SK-N-MC (cell line): ENCODE measurements at regions not wholly inside any gene's neighbourhood (a gene's known extent, or its start where the extent isn't known, plus 50 kb on each side); places are given as distances from the start of the nearest gene placed in this dataset.
"Not testable (repeated sequence)": the region's sequence is repeated elsewhere in the genome, so short reads cannot be mapped to it uniquely, and the experiment has no call there.

Experiments used
- DNase-seq: peaks from one replicate; pipeline ENCODE4 v3.0.0-alpha.2; 2011; ENCODE audit warnings: low read depth, low spot score
- H3K27ac ChIP-seq: fragments of 200-600 bp; sonication (generic); 2 replicates; pipeline ENCODE4 v1.5.1; 2016; ENCODE audit warnings: mixed run types
- H3K36me3 ChIP-seq: fragments of 200-600 bp; sonication (generic); 2 replicates; pipeline ENCODE4 v1.6.1; 2017; ENCODE audit warnings: antibody characterized with exemption, low read length, mixed read lengths; ENCODE audit not compliant: insufficient read depth
- H3K4me3 ChIP-seq: fragments of 200-600 bp; sonication (generic); 2 replicates; pipeline ENCODE4 v1.5.1; 2016
- H3K9ac ChIP-seq: fragments of 200-600 bp; sonication (generic); 2 replicates; pipeline ENCODE4 v1.8.0; 2017; ENCODE audit warnings: mixed run types, mixed read lengths; ENCODE audit not compliant: insufficient read length
- H3K9me3 ChIP-seq: fragments of 200-600 bp; sonication (generic); 2 replicates; pipeline ENCODE4 v1.6.1; 2017; ENCODE audit warnings: low read depth, mild to moderate bottlenecking, antibody characterized with exemption, low read length, moderate library complexity, mixed read lengths
- EZH2 ChIP-seq: fragments of 200-600 bp; sonication (generic); IDR thresholded peaks from one replicate; pipeline ENCODE4 v1.6.1; 2017; ENCODE audit warnings: antibody characterized with exemption
- FOXP2 ChIP-seq: optimal IDR thresholded peaks from 2 replicates; pipeline ENCODE3; 2011; ENCODE audit warnings: mild to moderate bottlenecking, moderate library complexity; ENCODE audit not compliant: insufficient read depth; ENCODE audit errors: extremely low read length, control extremely low read depth
- POLR2AphosphoS5 ChIP-seq: IDR thresholded peaks from 2 replicates; pipeline ENCODE4 v1.6.1; 2012; ENCODE audit warnings: mild to moderate bottlenecking, low read depth, low read length, borderline replicate concordance

- no peak overlapping the region for H3K4me3 ChIP-seq
- no peak overlapping the region for H3K27ac ChIP-seq
- no peak for TF ChIP-seq POLR2AphosphoS5
- TF ChIP-seq EZH2: no peak
- TF ChIP-seq FOXP2: no peak
- H3K9me3 ChIP-seq: no peaks in the 10 kb centered on the region
- DNase-seq: no peak
- no peak overlapping the region for H3K9ac ChIP-seq
- no peaks in the 10 kb centered on the region for H3K36me3 ChIP-seq
These were observed 50.4 kb downstream of the KATNIP start for GRCh38 chr16:27600381-27600780.

GRCh38 chr16:27602103-27602502, 52.2 kb downstream of the KATNIP start:
- H3K36me3 ChIP-seq: no peaks in the 10 kb centered on the region
- no peak overlapping the region for H3K9ac ChIP-seq
- no peak for TF ChIP-seq FOXP2
- TF ChIP-seq POLR2AphosphoS5: no peak
- no peak for TF ChIP-seq EZH2
- no peaks in the 10 kb centered on the region for H3K9me3 ChIP-seq
- H3K27ac ChIP-seq: no peak overlapping the region
- no peak for DNase-seq
- no peak overlapping the region for H3K4me3 ChIP-seq

- H3K27ac ChIP-seq, H3K9ac ChIP-seq, H3K9me3 ChIP-seq, DNase-seq, H3K36me3 ChIP-seq, H3K4me3 ChIP-seq: not testable (repeated sequence)
These were observed 55.7 kb downstream of the KATNIP start for GRCh38 chr16:27605500-27606106.

- Histone ChIP-seq H3K9ac (no peak overlapping the region), H3K36me3 (no peaks in the 10 kb centered on the region), H3K9me3 (no peaks in the 10 kb centered on the region), H3K27ac (no peak overlapping the region), H3K4me3 (no peak overlapping the region)
- TF ChIP-seq EZH2: no peak
- no peak for TF ChIP-seq POLR2AphosphoS5
- TF ChIP-seq FOXP2: no peak
- DNase-seq: no peak
These were observed 61.4 kb downstream of the KATNIP start for GRCh38 chr16:27611340-27611739.

- no peak overlapping the region for H3K4me3 ChIP-seq
- H3K9ac ChIP-seq: no peak overlapping the region
- DNase-seq: no peak
- H3K9me3 ChIP-seq: no peaks in the 10 kb centered on the region
- no peak for TF ChIP-seq FOXP2
- TF ChIP-seq POLR2AphosphoS5: no peak
- TF ChIP-seq EZH2: no peak
- H3K27ac ChIP-seq: no peak overlapping the region
- no peaks in the 10 kb centered on the region for H3K36me3 ChIP-seq
These were observed 63.4 kb downstream of the KATNIP start for GRCh38 chr16:27613238-27613791.

- H3K9ac ChIP-seq: no peak overlapping the region
- TF ChIP-seq FOXP2 (no peak), EZH2 (no peak), POLR2AphosphoS5 (no peak)
- DNase-seq: no peak
These were observed 67.7 kb downstream of the KATNIP start for GRCh38 chr16:27617665-27618064.

GRCh38 chr16:27618165-27618564, 68.2 kb downstream of the KATNIP start:
- no peak overlapping the region for H3K4me3 ChIP-seq
- H3K27ac ChIP-seq: no peak overlapping the region
- no peaks in the 10 kb centered on the region for H3K36me3 ChIP-seq
- no peak overlapping the region for H3K9ac ChIP-seq
- no peak for DNase-seq
- no peaks in the 10 kb centered on the region for H3K9me3 ChIP-seq
- TF ChIP-seq EZH2: no peak
- no peak for TF ChIP-seq FOXP2
- no peak for TF ChIP-seq POLR2AphosphoS5

More at GRCh38 chr16:27617665-27618064, 67.7 kb downstream of the KATNIP start:
- H3K9me3 ChIP-seq: no peaks in the 10 kb centered on the region
- no peaks in the 10 kb centered on the region for H3K36me3 ChIP-seq
- H3K4me3 ChIP-seq: no peak overlapping the region
- no peak overlapping the region for H3K27ac ChIP-seq

GRCh38 chr16:27618606-27619327, 68.8 kb downstream of the KATNIP start:
- no peak for DNase-seq
- no peak for TF ChIP-seq EZH2
- no peak for TF ChIP-seq FOXP2
- no peak for TF ChIP-seq POLR2AphosphoS5
- H3K9me3 ChIP-seq: no peaks in the 10 kb centered on the region
- H3K9ac ChIP-seq: no peak overlapping the region
- H3K4me3 ChIP-seq: no peak overlapping the region
- H3K27ac ChIP-seq: no peak overlapping the region
- no peaks in the 10 kb centered on the region for H3K36me3 ChIP-seq

GRCh38 chr16:27620541-27620940, 70.6 kb downstream of the KATNIP start:
- Histone ChIP-seq H3K27ac (no peak overlapping the region), H3K9me3 (no peaks in the 10 kb centered on the region), H3K9ac (no peak overlapping the region), H3K36me3 (no peaks in the 10 kb centered on the region), H3K4me3 (no peak overlapping the region)
- no peak for DNase-seq
- TF ChIP-seq POLR2AphosphoS5: no peak
- no peak for TF ChIP-seq EZH2
- no peak for TF ChIP-seq FOXP2
